ENCODE measurements at regions not wholly inside any gene's neighbourhood (a gene's known extent, or its start where the extent isn't known, plus 50 kb on each side); places are given as distances from the start of the nearest gene placed in this dataset.

DNA sequence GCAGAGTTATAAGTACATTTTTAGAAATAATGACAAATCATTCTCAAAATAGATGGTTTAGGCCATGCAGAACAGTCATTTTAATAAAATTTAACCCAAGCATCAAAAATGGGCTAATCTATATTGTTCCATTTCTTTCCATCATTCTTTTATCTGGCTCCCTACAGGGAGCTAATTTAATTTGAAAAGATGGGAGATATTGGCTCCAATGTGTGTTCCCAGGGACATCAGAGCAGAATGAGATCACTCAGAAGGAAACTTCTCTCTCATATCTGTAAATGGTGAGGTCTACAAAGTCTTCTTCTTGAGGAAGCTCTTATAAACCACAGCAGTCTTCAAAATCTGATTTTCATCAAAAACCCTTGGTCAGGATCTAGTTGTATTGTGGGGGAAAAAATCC, 119.4 kb upstream of the RAB6C start:
- no peak for DNase-seq (ENCODE audit: low read depth in 2 of 2, low spot score in 1 of 2)

DNA sequence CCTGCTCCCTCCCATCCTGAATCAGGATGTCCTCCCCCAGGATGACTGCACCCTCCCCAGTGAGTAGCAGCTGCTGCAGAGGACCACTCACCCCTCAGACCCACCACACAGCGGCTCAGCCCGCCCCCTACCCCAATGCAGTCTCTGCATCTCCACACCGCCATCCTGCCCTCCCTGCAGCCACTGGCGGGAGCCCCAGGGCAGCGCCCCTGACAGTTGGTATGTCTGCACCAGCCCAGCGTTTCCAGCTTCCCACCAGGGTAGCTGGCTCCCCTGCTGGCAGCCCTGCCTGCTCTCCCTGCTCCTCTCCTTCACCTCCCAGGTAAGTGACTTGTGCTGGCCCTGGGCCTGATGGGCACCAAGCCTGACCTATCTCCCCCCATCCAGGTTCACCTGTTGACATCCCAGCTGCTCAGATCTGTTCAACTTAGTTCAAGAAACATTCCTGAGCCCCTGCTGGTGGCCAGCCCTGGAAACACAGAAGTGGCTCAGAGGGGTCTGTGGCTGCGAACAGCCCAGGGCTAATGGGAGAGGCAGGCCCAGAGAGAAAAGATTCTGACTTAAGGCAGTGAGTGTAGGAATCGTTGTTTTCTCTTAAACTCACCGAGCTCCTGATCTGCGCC, 117.7 kb upstream of the RAB6C start:
- no peak for DNase-seq (ENCODE audit: low read depth in 2 of 2, low spot score in 1 of 2)

DNA sequence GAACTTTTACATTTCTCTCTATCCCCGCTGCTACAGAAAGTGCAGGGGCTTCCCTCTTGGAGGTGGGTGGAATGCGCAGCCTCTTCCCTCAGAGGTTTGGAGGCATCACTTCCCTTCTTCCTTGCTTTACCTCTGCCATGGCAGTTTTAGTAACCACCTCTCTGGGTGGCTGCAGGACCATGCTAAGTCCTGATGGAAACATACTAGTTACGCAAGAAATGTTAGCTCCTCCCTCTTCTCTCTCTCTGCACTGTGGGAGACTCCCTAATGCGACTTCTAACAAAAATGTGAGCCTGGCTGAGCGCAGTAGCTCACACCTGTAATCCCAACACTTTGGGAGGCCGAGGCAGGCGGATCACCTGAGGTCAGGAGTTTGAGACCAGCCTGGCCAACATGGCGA, 116.8 kb upstream of the RAB6C start:
- DNase-seq (ENCODE audit: low read depth in 2 of 2, low spot score in 1 of 2), result no peak

DNA sequence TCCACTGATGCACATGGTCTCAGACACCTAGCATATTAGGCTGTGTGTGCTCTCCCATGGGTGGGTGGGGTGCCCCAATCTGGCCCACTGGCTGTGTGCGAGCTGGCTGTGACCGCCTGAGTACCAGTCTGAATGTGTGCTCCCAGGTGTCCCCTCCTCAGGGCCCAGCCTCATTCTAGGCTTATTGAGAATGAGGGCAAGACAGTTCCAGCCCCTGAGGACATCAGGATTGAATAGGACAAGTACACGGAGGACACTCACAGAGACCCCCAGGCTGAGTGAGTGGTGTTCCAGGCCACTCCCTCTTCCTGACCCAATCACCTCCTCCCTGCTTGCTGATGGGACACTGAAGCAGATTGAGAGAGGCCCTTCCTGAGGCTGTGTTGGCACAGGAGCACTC, 116.1 kb upstream of the RAB6C start:
- DNase-seq (ENCODE audit: low read depth in 2 of 2, low spot score in 1 of 2), result no peak

DNA sequence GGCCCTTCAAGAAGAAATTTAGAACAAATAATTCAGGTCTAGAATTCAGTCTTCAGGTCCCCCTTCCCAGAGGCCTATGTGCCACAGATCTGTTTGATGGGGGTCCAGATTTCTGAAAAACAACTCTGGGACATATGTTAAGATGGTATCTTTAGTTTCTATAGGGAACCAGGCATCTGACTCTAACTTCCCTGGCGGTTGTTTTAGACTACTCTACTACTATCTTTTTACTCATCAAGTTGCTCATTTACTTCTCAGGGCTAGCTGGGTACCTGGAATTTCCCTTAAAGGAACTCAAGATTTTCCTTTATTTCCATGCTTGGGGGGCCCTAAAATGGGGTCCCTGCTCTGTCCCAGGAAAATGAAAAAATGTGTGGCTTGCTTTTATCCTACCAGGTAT, 114.7 kb upstream of the RAB6C start:
- DNase-seq (ENCODE audit: low read depth in 2 of 2, low spot score in 1 of 2), result no peak

DNA sequence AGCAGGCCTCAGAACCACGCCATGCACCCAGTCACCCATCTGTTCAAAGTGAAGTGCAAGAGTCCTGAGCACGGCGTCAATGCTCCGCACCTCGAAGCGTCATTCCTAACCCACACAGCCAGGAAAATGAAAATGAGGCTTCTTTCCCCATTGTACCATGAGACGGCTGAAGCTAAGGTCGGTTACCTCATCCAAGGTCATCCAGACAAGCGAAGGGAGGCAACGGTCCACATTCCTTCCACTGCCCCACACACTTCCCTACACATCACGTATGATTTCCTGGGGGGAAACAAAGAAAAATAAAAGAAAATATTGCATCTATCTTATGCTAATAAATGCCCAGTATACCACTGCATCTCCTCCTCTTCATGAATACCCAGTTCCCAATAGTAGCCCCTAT, 113.5 kb upstream of the RAB6C start:
- DNase-seq (ENCODE audit: low read depth in 2 of 2, low spot score in 1 of 2), result no peak

DNA sequence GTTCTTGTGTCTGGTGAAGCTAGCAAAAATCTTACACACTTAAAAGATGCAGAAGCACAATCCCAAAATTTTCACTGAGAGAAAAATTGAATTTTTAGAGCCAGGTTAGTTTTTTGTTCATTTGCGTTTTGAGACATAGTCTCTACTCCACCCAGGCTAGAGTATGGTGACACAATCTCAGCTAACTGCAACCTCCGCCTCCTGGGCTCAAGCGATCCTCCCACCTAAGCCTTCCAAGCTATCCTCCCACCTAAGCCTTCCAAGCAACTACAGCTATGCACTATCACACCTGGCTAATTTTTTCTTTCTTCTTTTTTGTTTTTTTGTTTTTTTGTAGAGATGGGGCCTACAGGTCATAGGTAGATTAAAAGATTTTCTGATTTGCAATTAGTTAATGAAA, 113.1 kb upstream of the RAB6C start:
- DNase-seq (ENCODE audit: low read depth in 2 of 2, low spot score in 1 of 2), result no peak

DNA sequence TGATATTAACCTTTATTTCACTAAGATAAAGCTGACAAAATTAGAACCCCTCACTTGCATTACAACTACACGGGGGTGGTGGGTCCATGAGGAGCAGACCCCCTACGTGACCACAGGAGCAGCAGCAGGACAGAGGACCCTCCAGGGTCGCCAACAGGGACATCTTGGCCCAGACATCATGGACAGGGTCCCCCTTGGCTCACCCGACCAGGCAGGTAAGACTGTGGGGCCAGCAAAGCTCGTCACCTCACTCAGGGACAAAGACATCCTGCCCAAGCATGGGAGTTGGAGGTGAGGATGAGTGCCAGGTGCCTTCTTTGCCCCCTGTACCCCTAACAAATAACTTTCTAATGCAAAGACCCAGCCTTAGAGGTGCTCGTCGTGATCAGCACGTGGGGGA, 111.3 kb upstream of the RAB6C start:
- DNase-seq (ENCODE audit: low read depth in 2 of 2, low spot score in 1 of 2), result no peak

DNA sequence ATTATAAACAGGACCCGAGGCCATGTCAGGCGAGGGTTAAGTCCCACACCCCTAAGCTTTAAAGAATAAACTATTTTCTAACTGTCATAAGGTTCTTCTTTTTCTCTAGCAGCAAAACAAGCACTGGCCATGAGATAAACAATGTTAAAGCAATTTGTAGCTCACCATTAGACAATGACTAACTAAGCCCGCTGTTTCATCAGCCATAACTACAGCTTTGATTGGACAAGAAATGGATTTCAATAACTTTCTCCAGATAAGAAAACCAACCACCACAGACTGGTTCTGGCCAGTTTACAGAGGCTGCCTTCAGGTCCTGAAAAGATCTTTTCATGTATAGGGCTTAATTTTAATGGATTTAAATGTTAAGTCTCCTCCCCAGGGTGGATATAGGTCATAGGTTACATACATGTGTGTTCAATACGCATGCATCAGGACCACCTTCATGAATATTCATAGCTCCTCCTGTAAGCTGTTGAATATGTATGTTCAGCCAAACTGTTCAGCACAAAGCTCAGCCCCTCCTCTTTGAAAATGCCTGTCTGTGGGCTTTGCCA, 108.7 kb upstream of the RAB6C start:
- DNase-seq (ENCODE audit: low read depth in 2 of 2, low spot score in 1 of 2), result no peak

DNA sequence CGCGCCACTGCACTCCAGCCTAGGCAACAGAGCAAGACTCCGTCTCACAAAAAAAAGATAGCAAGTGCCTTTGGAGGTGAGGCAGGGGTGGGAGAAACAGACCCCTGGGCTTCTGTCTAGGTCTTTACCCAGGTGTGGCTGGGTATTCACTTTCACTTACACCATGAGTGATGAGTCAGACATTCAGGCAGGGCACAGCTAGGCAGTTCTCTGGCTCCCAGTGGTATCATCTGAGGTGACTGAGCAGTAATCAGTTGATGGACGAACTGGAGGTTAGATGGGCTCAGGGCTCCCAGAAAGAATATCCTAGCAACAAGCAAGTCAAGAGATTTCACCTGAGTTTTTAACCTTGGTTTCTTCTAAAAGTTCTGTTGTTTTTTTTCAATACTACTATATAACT, 107.0 kb upstream of the RAB6C start:
- DNase-seq (ENCODE audit: low read depth in 2 of 2, low spot score in 1 of 2), result no peak

DNA sequence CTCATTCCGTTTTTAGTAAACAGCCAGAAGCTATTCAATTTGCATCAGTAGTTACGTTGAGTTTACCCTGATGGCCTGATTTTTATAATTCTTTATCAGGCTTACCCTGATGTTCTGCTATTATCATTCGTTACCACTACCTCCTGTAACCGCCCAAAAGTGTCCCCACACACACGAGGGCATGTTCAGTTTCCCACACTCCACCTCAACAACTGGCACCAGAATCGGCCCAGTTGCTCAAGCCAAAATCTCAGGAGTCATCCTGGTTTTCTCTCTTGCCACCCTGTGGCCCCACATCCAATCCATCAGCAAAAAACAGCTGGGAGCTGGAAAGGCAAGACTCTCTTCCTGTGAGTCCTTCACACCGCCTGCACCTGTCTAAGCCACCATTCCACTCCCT, 102.9 kb upstream of the RAB6C start:
- no peak for DNase-seq (ENCODE audit: low read depth in 2 of 2, low spot score in 1 of 2)

DNA sequence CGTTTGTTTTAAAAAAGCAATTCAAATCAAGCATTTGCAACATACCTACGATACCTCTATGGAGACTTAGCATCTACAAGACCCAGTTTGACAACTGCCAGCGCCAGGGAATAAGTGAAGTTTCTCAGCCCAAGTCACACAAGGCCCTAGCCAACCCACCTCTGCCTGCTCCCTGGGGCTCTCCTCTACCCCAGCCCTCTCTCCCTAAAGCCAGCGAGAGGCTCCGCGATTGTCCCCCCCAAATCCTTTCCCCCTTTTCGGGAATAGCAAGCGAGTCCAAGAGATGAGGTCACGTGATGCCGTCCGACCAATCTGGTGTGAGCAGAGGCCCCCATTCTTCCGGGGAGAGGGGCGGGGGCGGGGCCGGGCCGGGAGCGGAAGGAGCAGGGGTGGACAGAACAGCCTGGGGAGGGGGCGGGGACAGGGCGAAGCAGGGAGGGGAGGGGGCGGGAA, 102.2 kb upstream of the RAB6C start:
- DNase-seq (ENCODE audit: low read depth in 2 of 2, low spot score in 1 of 2), result peak; percentile 67 to 78

DNA sequence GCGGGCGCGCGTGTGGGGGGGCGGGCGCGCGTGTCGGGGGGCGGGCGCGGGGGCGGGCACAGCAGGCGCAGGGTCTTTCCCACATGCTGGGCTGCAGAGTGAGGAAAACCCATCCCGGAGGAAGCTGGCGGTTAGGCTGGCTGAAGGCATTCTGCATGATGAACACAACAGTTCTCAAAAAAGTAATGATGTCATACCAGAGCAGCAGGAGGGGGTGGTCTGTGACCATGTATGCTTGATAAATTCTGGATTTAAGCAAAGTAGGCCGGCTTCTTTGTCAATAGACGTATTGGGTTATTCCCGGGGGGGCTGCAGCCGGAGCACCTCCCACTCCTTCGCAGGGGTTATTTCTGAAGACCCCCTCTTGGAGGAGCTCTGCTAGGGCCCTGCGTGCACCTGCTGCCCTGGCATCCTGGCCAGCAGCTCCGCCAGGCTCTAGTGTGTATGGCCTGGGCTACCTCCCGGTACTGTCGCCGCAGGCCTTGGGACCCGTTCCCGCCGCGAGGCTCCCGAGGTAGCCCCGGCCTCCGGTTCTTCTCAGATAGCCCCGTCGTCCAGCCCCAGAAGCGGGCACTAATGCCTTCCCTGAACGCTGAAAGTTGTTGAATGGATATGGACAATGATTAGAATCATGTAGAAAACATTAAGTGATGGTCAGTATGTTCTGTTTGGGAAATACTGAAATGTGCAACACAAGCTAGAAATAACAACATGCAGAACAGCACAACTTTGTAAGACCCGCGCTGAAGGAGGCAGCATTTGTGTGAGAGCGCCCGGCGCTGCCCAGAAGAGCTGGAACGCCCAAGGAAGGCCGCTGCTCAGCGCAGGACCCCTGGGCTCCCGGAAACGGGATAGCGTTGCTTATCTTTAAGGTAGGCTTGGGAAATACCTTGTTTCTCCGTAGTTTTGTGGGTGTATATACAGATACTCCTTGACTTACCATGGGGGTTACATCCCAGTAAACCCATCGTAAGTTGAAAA, 101.4 kb upstream of the RAB6C start:
- DNase-seq (ENCODE audit: low read depth in 2 of 2, low spot score in 1 of 2), result no peak

DNA sequence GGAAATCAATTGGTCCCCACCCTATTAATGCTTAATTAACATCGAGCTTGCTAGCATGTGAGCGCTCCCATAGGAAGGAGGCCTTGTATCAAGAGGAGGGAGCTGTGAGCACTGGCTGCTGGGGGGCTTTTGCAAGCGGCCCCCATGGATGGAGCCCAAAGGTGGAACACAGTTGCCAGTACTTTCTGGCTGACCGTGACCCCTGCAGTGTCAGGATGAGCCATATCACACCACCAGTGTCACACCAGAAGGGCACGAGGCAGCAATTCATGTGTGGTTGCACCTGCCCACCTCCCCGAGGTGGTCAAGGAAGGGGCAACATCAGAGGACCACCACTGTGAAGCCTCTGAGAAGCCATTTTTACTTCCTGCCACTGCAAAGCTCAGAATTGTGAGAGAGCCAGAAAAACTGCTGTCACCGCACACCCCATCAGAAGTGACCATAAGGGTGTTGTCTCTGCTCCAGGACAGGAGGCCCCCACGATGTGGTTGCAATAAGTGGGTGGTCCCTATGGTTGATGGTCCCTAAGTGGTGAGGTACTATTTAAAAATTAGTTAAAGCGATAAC, 99.8 kb upstream of the RAB6C start:
- no peak for DNase-seq (ENCODE audit: low read depth in 2 of 2, low spot score in 1 of 2)

DNA sequence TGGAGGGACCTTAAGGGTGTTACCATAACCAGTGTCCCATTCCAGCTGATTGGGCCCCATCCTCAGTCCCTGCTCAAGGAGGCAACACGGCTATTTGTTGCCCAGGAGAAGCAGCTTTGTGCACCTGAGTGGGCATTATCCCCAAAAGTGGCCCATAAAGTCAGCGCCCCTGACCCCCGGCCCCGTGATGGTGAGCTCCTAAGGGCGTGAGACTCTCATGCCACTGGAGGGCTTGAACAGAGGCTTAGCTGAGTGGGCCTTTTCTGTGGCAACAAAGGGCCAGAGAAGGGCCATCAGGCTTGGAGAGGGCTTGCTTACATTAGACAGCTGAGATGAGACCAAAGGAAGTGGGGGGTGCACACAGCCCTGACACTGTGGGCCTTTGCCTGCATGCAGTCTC, 99.2 kb upstream of the RAB6C start:
- DNase-seq (ENCODE audit: low read depth in 2 of 2, low spot score in 1 of 2), result no peak

DNA sequence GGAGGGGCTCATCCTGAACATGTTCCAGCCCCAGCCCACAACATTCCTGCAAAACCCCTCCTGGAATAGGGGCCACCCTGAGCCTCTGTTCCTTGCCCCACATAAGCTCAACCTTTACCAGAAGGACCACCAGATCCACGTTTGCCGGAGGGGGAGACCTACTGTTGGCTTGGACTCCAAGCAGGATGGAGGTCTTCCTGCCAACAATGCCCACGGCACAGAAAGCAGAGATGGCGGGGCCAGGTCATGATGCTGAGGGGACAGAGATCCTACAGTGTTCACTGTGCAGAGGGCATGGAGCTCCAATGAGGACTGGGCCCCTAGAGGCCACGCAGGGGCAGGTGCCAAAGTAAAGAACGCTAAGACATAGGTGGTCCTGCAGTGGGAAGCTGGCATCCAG, 98.5 kb upstream of the RAB6C start:
- DNase-seq (ENCODE audit: low read depth in 2 of 2, low spot score in 1 of 2), result no peak

DNA sequence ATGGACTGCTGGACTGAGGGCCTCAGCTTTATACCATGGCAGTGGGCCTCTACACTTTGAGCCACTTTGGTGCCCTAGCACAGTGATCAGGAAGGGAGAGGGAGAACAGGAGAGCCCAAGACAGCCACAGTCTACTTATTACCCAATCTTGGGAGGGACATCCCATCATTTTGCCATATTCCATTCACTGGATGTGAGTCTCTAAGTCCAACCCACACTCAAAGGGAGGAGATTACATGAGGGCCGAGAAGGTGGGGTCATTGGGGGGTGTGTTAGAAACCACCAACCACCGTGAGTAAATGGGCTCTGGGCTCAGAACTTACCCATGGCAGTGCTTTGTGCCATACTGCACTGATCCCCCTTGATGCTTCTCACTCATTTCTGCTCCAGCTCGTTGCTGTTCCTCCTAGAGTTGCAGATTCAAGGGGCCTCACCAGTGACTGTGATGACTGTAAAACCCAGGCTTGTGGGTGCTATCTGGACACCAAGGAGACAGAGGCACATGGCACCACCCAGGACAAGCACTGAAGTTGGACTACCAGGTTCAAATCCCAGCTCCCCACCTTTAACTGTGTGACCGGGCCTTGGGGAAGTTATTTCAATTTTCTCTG, 97.6 kb upstream of the RAB6C start:
- DNase-seq (ENCODE audit: low read depth in 2 of 2, low spot score in 1 of 2), result no peak

DNA sequence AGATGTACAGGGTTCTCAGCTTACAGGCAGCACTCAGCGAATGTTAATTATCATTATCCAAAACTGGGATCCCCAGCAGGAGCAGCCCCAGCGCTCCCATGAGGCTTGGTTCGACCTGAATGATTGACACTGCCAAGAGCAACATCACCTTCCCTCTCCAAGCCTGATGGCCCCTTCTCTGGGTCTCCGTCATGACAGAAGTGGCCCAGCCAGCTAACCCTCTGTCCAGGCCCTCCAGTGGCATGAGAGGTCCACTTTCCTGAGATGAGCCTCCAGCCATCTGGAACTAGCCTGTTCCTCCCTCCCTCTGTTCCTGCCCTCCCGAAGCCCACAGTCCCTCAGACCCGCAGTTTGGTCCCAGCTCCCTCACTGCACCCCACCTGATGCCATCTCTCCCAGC, 97.0 kb upstream of the RAB6C start:
- DNase-seq (ENCODE audit: low read depth in 2 of 2, low spot score in 1 of 2), result no peak

DNA sequence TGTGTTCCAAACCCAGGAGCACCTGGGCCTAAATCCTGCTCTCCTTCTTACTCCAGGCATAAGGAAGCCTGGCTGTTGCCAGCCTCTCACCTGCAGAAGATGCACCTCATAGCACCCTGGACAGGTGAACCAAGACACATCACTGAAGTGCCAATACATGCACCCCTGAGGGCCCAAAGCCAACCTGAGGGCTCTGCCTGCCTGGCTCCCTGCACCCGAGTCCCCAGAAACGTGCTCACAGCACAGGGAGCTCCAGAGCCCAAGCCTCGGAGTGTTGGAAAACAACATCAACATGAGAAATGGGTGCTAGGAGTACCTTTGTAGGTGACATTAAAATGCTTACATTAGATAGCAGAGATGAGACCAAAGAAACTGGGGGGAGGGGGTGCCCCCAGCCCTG, 96.3 kb upstream of the RAB6C start:
- DNase-seq (ENCODE audit: low read depth in 2 of 2, low spot score in 1 of 2), result no peak

DNA sequence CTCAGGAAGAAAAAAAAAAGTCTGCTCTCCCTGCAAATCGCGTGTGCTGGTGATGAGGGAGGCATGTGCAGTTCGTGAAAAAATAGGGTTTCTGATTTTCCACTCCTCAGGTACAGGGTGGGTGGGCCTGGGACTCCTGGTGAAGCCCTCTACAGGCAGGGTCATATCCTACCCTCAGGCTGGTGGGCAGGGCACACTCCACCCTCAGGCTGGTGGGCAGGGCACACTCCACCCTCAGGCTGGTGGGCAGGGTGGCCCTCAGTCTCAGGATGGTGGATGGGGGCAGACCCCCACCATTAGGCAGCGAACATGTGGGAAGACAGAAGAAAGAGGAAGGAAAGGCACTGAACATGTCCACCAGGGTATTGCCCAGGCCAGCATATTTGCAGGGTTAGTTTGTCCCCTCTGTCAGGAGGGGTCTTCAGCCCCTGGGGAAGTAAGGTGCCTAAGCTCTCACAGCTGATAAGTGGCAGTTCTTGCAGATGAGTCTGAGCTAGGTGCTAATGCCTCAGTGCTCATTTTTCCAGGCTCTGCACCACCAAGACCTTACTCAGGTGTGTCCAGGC, 95.2 kb upstream of the RAB6C start:
- DNase-seq (ENCODE audit: low read depth in 2 of 2, low spot score in 1 of 2), result no peak

DNA sequence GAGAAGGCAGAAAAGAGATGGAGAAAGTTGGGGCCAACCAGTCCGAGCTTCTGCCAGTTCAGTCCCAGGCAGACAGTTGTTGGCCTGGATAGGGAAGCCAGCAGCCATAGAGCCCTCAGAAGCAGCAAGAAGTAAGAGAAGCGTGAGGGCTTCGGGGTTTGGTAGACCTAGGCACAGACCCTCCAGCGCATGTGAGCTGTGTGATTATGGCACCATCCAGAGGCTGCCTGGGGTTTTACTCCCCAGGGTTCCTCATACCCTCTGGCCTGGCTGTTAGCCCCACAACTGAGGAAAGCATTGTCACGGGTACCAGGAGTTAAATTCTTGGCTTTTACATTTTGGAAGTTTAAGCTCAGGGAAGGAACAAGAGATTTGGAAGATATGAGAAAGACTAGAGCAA, 93.7 kb upstream of the RAB6C start:
- DNase-seq (ENCODE audit: low read depth in 2 of 2, low spot score in 1 of 2), result no peak
